ENCODE measurements at regions not wholly inside any gene's neighbourhood (a gene's known extent, or its start where the extent isn't known, plus 50 kb on each side); places are given as distances from the start of the nearest gene placed in this dataset.

- no peak overlapping the region for H3K4me3 ChIP-seq (ENCODE audit: control extremely low read depth in 1 of 5, extremely low read depth in 1 of 5, insufficient read depth in 1 of 5, low read depth in 2 of 5, low read length in 4 of 5)
- no peak for ATAC-seq (ENCODE audit: low read depth)
- H3K27me3 ChIP-seq (replicated peaks in 1 of 4; ENCODE audit: control extremely low read depth in 1 of 4, control insufficient read depth in 3 of 4, insufficient read depth in 4 of 4, low read length in 3 of 4) = no peaks in the 10 kb centered on the region
- no peaks in the 10 kb centered on the region for H3K9me3 Mint-ChIP-seq (ENCODE audit: insufficient read depth)
- POLR2A ChIA-PET = no interaction called here
- no peaks in the 10 kb centered on the region for H3K4me1 Mint-ChIP-seq
- no peaks in the 10 kb centered on the region for H3K79me2 ChIP-seq (ENCODE audit: control insufficient read depth, insufficient read depth, low read length)
- H4K20me1 ChIP-seq (ENCODE audit: control insufficient read depth, insufficient read depth, low read length, poor library complexity, severe bottlenecking) = no peaks in the 10 kb centered on the region
- no peak for DNase-seq
- H3K36me3 ChIP-seq (replicated peaks in 1 of 2; ENCODE audit: control extremely low read depth in 1 of 2, control insufficient read depth in 1 of 2, extremely low read depth in 1 of 2, insufficient read depth in 2 of 2, low read length in 1 of 2) = no peaks in the 10 kb centered on the region
- no CpG with 5 or more reads among the region's 2 CpGs for WGBS (ENCODE audit: insufficient coverage)
- CTCF ChIA-PET = no interaction called here
- no peak overlapping the region for H3K27ac ChIP-seq (ENCODE audit: low read length in 2 of 2)
- no peak overlapping the region for H3K4me3 Mint-ChIP-seq
- no peak overlapping the region for H2AFZ ChIP-seq (ENCODE audit: insufficient read depth, low read depth, low read length, poor library complexity, severe bottlenecking)
- H3K4me1 ChIP-seq (ENCODE audit: control insufficient read depth in 2 of 2, insufficient read depth in 2 of 2, low read length in 2 of 2) = no peaks in the 10 kb centered on the region
- H3K9me3 ChIP-seq (ENCODE audit: control extremely low read depth in 1 of 3, control insufficient read depth in 2 of 3, insufficient read depth in 1 of 3, low read length in 2 of 3) = peaks cover 0 to 15% (median 0%) of the 10 kb centered on the region in 3 donors
- H3K27me3 Mint-ChIP-seq = no peaks in the 10 kb centered on the region
- intact Hi-C loops (cut with micrococcal nuclease) = no loop called here
- no peak overlapping the region for H3K4me2 ChIP-seq (replicated peaks; ENCODE audit: low read depth, low read length, poor library complexity, severe bottlenecking)
- TF ChIP-seq CTCF (IDR thresholded peaks at IDR 0.05) = no peak
- no peak overlapping the region for H3K9ac ChIP-seq (ENCODE audit: low read length)
- no peak overlapping the region for H3K27ac Mint-ChIP-seq
Observed at GRCh38 chr20:12353842-12354241, 436.1 kb downstream of the BTBD3 start.

- no peaks in the 10 kb centered on the region for H3K9me3 Mint-ChIP-seq (ENCODE audit: insufficient read depth)
- no peaks in the 10 kb centered on the region for H3K27me3 ChIP-seq (replicated peaks in 1 of 4; ENCODE audit: control extremely low read depth in 1 of 4, control insufficient read depth in 3 of 4, insufficient read depth in 4 of 4, low read length in 3 of 4)
- no peak overlapping the region for H3K27ac ChIP-seq (ENCODE audit: low read length in 2 of 2)
- H3K4me2 ChIP-seq (replicated peaks; ENCODE audit: low read depth, low read length, poor library complexity, severe bottlenecking) = no peak overlapping the region
- intact Hi-C loops (cut with micrococcal nuclease) = no loop called here
- TF ChIP-seq EZH2 (IDR thresholded peaks at IDR 0.05; ENCODE audit: borderline replicate concordance, insufficient read depth, low read depth, low read length, poor library complexity, severe bottlenecking) = no peak
- no peak for TF ChIP-seq CTCF (IDR thresholded peaks at IDR 0.05)
- no peaks in the 10 kb centered on the region for H3K79me2 ChIP-seq (ENCODE audit: control insufficient read depth, insufficient read depth, low read length)
- H3K4me3 Mint-ChIP-seq = no peak overlapping the region
- H3K4me3 ChIP-seq (ENCODE audit: control extremely low read depth in 1 of 5, extremely low read depth in 1 of 5, insufficient read depth in 1 of 5, low read depth in 2 of 5, low read length in 4 of 5) = no peak overlapping the region
- DNase-seq (no peak), ATAC-seq (ENCODE audit: low read depth) (no peak)
- no peaks in the 10 kb centered on the region for H3K4me1 Mint-ChIP-seq
- H3K4me1 ChIP-seq (ENCODE audit: control insufficient read depth in 2 of 2, insufficient read depth in 2 of 2, low read length in 2 of 2) = no peaks in the 10 kb centered on the region
- H2AFZ ChIP-seq (ENCODE audit: insufficient read depth, low read depth, low read length, poor library complexity, severe bottlenecking) = no peak overlapping the region
- ChIA-PET POLR2A (no interaction called here), CTCF (no interaction called here)
- no peak overlapping the region for H3K27ac Mint-ChIP-seq
- no peaks in the 10 kb centered on the region for H3K36me3 ChIP-seq (replicated peaks in 1 of 2; ENCODE audit: control extremely low read depth in 1 of 2, control insufficient read depth in 1 of 2, extremely low read depth in 1 of 2, insufficient read depth in 2 of 2, low read length in 1 of 2)
- H3K9ac ChIP-seq (ENCODE audit: low read length) = no peak overlapping the region
- 13% methylated on average over 1 of the region's 1 CpG for WGBS (ENCODE audit: insufficient coverage)
- H3K27me3 Mint-ChIP-seq = no peaks in the 10 kb centered on the region
- peaks cover 0 to 15% (median 0%) of the 10 kb centered on the region in 3 donors for H3K9me3 ChIP-seq (ENCODE audit: control extremely low read depth in 1 of 3, control insufficient read depth in 2 of 3, insufficient read depth in 1 of 3, low read length in 2 of 3)
- no peaks in the 10 kb centered on the region for H4K20me1 ChIP-seq (ENCODE audit: control insufficient read depth, insufficient read depth, low read length, poor library complexity, severe bottlenecking)
Observed at GRCh38 chr20:12354725-12355124, 437.0 kb downstream of the BTBD3 start.

All from B cell (primary cell).